ENCODE measurements at regions not wholly inside any gene's neighbourhood (a gene's known extent, or its start where the extent isn't known, plus 50 kb on each side); places are given as distances from the start of the nearest gene placed in this dataset.

DNA sequence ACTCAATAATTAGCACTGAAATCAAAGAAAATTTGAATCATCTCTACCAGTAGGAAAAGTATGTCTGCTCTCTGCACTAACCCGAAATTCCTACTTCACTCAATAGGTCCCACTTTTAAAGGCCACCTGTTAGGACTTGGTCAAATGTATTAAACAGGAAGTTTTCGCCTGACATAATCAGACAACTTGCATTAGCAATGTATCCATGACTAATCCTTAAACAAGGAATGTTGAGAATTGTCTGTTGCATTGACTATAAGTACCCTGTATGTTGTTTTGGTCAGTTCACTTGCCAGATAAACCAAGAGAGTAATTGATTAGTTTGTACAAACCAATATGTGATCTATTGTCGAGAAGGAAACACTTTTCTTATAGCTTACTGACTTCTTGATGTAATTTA lies 1308.0 kb downstream of the CDY2B start:
- WGBS = 68% methylated on average over 3 of the region's 3 CpGs
- no peak overlapping the region for H3K9ac ChIP-seq (ENCODE audit: low read depth in 1 of 2, low read length in 2 of 2)
- no peak for DNase-seq (ENCODE audit: low spot score)
- H3K27ac ChIP-seq (ENCODE audit: low read depth in 1 of 2, low read length in 2 of 2) = no peak overlapping the region
- no peaks in the 10 kb centered on the region for H3K4me1 ChIP-seq (ENCODE audit: control insufficient read depth in 4 of 4, insufficient read depth in 4 of 4, low read length in 3 of 4)
- H3K36me3 ChIP-seq (ENCODE audit: control insufficient read depth in 4 of 4, insufficient read depth in 3 of 4, low read depth in 1 of 4, low read length in 3 of 4) = no peaks in the 10 kb centered on the region
- TF ChIP-seq FOXA2 (IDR thresholded peaks at IDR 0.05) = no peak
- no peak for TF ChIP-seq RAD21 (IDR thresholded peaks at IDR 0.05)
- no peak for TF ChIP-seq HNF4A (conservative IDR thresholded peaks at IDR 0.05)
- TF ChIP-seq, protein P1, sequence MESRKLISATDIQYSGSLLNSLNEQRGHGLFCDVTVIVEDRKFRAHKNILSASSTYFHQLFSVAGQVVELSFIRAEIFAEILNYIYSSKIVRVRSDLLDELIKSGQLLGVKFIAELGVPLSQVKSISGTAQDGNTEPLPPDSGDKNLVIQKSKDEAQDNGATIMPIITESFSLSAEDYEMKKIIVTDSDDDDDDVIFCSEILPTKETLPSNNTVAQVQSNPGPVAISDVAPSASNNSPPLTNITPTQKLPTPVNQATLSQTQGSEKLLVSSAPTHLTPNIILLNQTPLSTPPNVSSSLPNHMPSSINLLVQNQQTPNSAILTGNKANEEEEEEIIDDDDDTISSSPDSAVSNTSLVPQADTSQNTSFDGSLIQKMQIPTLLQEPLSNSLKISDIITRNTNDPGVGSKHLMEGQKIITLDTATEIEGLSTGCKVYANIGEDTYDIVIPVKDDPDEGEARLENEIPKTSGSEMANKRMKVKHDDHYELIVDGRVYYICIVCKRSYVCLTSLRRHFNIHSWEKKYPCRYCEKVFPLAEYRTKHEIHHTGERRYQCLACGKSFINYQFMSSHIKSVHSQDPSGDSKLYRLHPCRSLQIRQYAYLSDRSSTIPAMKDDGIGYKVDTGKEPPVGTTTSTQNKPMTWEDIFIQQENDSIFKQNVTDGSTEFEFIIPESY (IDR thresholded peaks at IDR 0.05) = no peak
- no peak for TF ChIP-seq EGR1 (IDR thresholded peaks at IDR 0.05; ENCODE audit: low read depth in 2 of 2)
- TF ChIP-seq, protein P2, sequence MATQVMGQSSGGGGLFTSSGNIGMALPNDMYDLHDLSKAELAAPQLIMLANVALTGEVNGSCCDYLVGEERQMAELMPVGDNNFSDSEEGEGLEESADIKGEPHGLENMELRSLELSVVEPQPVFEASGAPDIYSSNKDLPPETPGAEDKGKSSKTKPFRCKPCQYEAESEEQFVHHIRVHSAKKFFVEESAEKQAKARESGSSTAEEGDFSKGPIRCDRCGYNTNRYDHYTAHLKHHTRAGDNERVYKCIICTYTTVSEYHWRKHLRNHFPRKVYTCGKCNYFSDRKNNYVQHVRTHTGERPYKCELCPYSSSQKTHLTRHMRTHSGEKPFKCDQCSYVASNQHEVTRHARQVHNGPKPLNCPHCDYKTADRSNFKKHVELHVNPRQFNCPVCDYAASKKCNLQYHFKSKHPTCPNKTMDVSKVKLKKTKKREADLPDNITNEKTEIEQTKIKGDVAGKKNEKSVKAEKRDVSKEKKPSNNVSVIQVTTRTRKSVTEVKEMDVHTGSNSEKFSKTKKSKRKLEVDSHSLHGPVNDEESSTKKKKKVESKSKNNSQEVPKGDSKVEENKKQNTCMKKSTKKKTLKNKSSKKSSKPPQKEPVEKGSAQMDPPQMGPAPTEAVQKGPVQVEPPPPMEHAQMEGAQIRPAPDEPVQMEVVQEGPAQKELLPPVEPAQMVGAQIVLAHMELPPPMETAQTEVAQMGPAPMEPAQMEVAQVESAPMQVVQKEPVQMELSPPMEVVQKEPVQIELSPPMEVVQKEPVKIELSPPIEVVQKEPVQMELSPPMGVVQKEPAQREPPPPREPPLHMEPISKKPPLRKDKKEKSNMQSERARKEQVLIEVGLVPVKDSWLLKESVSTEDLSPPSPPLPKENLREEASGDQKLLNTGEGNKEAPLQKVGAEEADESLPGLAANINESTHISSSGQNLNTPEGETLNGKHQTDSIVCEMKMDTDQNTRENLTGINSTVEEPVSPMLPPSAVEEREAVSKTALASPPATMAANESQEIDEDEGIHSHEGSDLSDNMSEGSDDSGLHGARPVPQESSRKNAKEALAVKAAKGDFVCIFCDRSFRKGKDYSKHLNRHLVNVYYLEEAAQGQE (IDR thresholded peaks at IDR 0.05) = no peak
- TF ChIP-seq, protein P3, sequence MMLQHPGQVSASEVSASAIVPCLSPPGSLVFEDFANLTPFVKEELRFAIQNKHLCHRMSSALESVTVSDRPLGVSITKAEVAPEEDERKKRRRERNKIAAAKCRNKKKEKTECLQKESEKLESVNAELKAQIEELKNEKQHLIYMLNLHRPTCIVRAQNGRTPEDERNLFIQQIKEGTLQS (IDR thresholded peaks at IDR 0.05) = no peak
- no peak for TF ChIP-seq NR2F2 (IDR thresholded peaks at IDR 0.05)
- TF ChIP-seq YY1 (IDR thresholded peaks at IDR 0.05) = no peak
- H3K4me3 ChIP-seq (ENCODE audit: low read depth in 1 of 3, low read length in 3 of 3) = no peak overlapping the region
- no peaks in the 10 kb centered on the region for H3K9me3 ChIP-seq (ENCODE audit: control insufficient read depth in 4 of 4, low read length in 3 of 4)
- H3K27me3 ChIP-seq (ENCODE audit: control insufficient read depth in 4 of 4, insufficient read depth in 4 of 4, low read length in 3 of 4) = no peaks in the 10 kb centered on the region

DNA sequence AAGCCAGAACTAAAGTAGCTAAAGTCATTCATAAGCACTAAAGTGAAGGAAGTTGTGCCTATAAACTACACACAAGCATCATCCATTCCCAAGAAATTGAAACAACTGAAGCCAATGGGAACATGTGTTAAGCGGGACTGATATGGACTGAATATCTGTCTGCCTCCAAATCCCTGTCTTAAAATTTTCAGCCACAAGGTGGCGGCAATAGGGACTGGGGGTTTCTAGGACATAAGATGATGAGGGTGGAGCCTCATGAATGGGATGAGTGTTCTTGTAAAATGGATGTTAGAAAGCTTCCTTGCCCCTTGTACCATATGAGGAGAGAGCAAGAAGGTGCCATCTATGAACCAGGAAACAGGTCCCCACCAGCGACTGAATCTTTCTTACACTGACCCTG lies 1317.5 kb downstream of the CDY2B start:
- Histone ChIP-seq H3K27me3 (ENCODE audit: control insufficient read depth in 4 of 4, insufficient read depth in 4 of 4, low read length in 3 of 4) (no peaks in the 10 kb centered on the region), H3K36me3 (ENCODE audit: control insufficient read depth in 4 of 4, insufficient read depth in 3 of 4, low read depth in 1 of 4, low read length in 3 of 4) (no peaks in the 10 kb centered on the region), H3K9me3 (ENCODE audit: control insufficient read depth in 4 of 4, low read length in 3 of 4) (no peaks in the 10 kb centered on the region), H3K4me3 (ENCODE audit: low read depth in 1 of 3, low read length in 3 of 3) (no peak overlapping the region), H3K9ac (ENCODE audit: low read depth in 1 of 2, low read length in 2 of 2) (no peak overlapping the region), H3K4me1 (ENCODE audit: control insufficient read depth in 4 of 4, insufficient read depth in 4 of 4, low read length in 3 of 4) (no peaks in the 10 kb centered on the region), H3K27ac (ENCODE audit: low read depth in 1 of 2, low read length in 2 of 2) (no peak overlapping the region)
- no peak for TF ChIP-seq JUND (IDR thresholded peaks at IDR 0.05)
- TF ChIP-seq, protein P4, sequence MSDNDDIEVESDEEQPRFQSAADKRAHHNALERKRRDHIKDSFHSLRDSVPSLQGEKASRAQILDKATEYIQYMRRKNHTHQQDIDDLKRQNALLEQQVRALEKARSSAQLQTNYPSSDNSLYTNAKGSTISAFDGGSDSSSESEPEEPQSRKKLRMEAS (IDR thresholded peaks at IDR 0.05) = no peak
- TF ChIP-seq, protein P3 (IDR thresholded peaks at IDR 0.05) = no peak
- TF ChIP-seq YY1 (IDR thresholded peaks at IDR 0.05) = no peak
- no peak for TF ChIP-seq TAF1 (conservative IDR thresholded peaks at IDR 0.05)
- TF ChIP-seq FOXA1 (IDR thresholded peaks at IDR 0.05) = no peak
- TF ChIP-seq, protein P2 (IDR thresholded peaks at IDR 0.05) = no peak
- 44% methylated on average over 3 of the region's 3 CpGs for WGBS
- DNase-seq (ENCODE audit: low spot score) = no peak

Data from liver (tissue), 7 donors.